ENCODE measurements at regions not wholly inside any gene's neighbourhood (a gene's known extent, or its start where the extent isn't known, plus 50 kb on each side); places are given as distances from the start of the nearest gene placed in this dataset.
"Not testable (repeated sequence)": the region's sequence is repeated elsewhere in the genome, so short reads cannot be mapped to it uniquely, and the experiment has no call there.

GRCh38 chr5:92041911-92042660, 659.0 kb upstream of the ARRDC3 start:
- H3K27ac ChIP-seq (ENCODE audit: low read depth, low read length), result no peak overlapping the region
- no peaks in the 10 kb centered on the region for H3K36me3 ChIP-seq (ENCODE audit: insufficient read depth, low read length)
- H3K4me3 ChIP-seq (ENCODE audit: low read depth, low read length), result no peak overlapping the region
- H3K4me1 ChIP-seq (ENCODE audit: control insufficient read depth, insufficient read depth, low read length, unreplicated experiment), result no peaks in the 10 kb centered on the region
- H3K79me2 ChIP-seq (ENCODE audit: control insufficient read depth, insufficient read depth, low read length, unreplicated experiment), result no peaks in the 10 kb centered on the region
- H2AFZ ChIP-seq (ENCODE audit: low read length, unreplicated experiment), result no peak overlapping the region
- H3K27me3 ChIP-seq (ENCODE audit: insufficient read depth, low read length), result no peaks in the 10 kb centered on the region; the same call in 1 of the 2 replicates

- no peaks in the 10 kb centered on the region for H3K36me3 ChIP-seq (ENCODE audit: insufficient read depth, low read length)
- H3K79me2 ChIP-seq (ENCODE audit: control insufficient read depth, insufficient read depth, low read length, unreplicated experiment), result no peaks in the 10 kb centered on the region
These were observed 658.1 kb upstream of the ARRDC3 start for GRCh38 chr5:92041206-92041605.

GRCh38 chr5:92029792-92030191, 646.7 kb upstream of the ARRDC3 start:
- H2AFZ ChIP-seq (ENCODE audit: low read length, unreplicated experiment); H3K27me3 ChIP-seq (ENCODE audit: insufficient read depth, low read length); H3K4me1 ChIP-seq (ENCODE audit: control insufficient read depth, insufficient read depth, low read length, unreplicated experiment); H3K4me3 ChIP-seq (ENCODE audit: low read depth, low read length); H3K79me2 ChIP-seq (ENCODE audit: control insufficient read depth, insufficient read depth, low read length, unreplicated experiment); H3K27ac ChIP-seq (ENCODE audit: low read depth, low read length); H3K36me3 ChIP-seq (ENCODE audit: insufficient read depth, low read length): not testable (repeated sequence)

More at GRCh38 chr5:92041206-92041605, 658.1 kb upstream of the ARRDC3 start:
- no peak overlapping the region for H2AFZ ChIP-seq (ENCODE audit: low read length, unreplicated experiment)
- H3K27ac ChIP-seq (ENCODE audit: low read depth, low read length), result no peak overlapping the region
- no peak overlapping the region for H3K4me3 ChIP-seq (ENCODE audit: low read depth, low read length)
- no peaks in the 10 kb centered on the region; the same call in 1 of the 2 replicates for H3K27me3 ChIP-seq (ENCODE audit: insufficient read depth, low read length)
- H3K4me1 ChIP-seq (ENCODE audit: control insufficient read depth, insufficient read depth, low read length, unreplicated experiment), result no peaks in the 10 kb centered on the region

GRCh38 chr5:92023555-92023954, 640.4 kb upstream of the ARRDC3 start:
- Histone ChIP-seq H3K79me2 (ENCODE audit: control insufficient read depth, insufficient read depth, low read length, unreplicated experiment) (no peaks in the 10 kb centered on the region), H3K4me3 (ENCODE audit: low read depth, low read length) (no peak overlapping the region), H3K27ac (ENCODE audit: low read depth, low read length) (no peak overlapping the region), H3K27me3 (ENCODE audit: insufficient read depth, low read length) (no peaks in the 10 kb centered on the region), H2AFZ (ENCODE audit: low read length, unreplicated experiment) (no peak overlapping the region), H3K36me3 (ENCODE audit: insufficient read depth, low read length) (no peaks in the 10 kb centered on the region), H3K4me1 (ENCODE audit: control insufficient read depth, insufficient read depth, low read length, unreplicated experiment) (peaks cover 13% of the 10 kb centered on the region)

- H3K27ac ChIP-seq (ENCODE audit: low read depth, low read length), result no peak overlapping the region
- H3K4me3 ChIP-seq (ENCODE audit: low read depth, low read length), result no peak overlapping the region
- no peaks in the 10 kb centered on the region for H3K27me3 ChIP-seq (ENCODE audit: insufficient read depth, low read length)
- H2AFZ ChIP-seq (ENCODE audit: low read length, unreplicated experiment), result no peak overlapping the region
- peaks cover 17% of the 10 kb centered on the region for H3K4me1 ChIP-seq (ENCODE audit: control insufficient read depth, insufficient read depth, low read length, unreplicated experiment)
- no peaks in the 10 kb centered on the region for H3K79me2 ChIP-seq (ENCODE audit: control insufficient read depth, insufficient read depth, low read length, unreplicated experiment)
- no peaks in the 10 kb centered on the region for H3K36me3 ChIP-seq (ENCODE audit: insufficient read depth, low read length)
These were observed 640.0 kb upstream of the ARRDC3 start for GRCh38 chr5:92023141-92023471.

- no peak overlapping the region for H2AFZ ChIP-seq (ENCODE audit: low read length, unreplicated experiment)
- no peak overlapping the region for H3K27ac ChIP-seq (ENCODE audit: low read depth, low read length)
- H3K79me2 ChIP-seq (ENCODE audit: control insufficient read depth, insufficient read depth, low read length, unreplicated experiment), result no peaks in the 10 kb centered on the region
- H3K4me1 ChIP-seq (ENCODE audit: control insufficient read depth, insufficient read depth, low read length, unreplicated experiment), result peaks cover 23% of the 10 kb centered on the region
- no peak overlapping the region for H3K4me3 ChIP-seq (ENCODE audit: low read depth, low read length)
- no peaks in the 10 kb centered on the region for H3K27me3 ChIP-seq (ENCODE audit: insufficient read depth, low read length)
- H3K36me3 ChIP-seq (ENCODE audit: insufficient read depth, low read length), result no peaks in the 10 kb centered on the region
These were observed 639.5 kb upstream of the ARRDC3 start for GRCh38 chr5:92022415-92023140.

- Histone ChIP-seq H3K4me3 (ENCODE audit: low read depth, low read length) (peak overlapping the region; percentile 31; the same call in 1 of the 2 replicates), H2AFZ (ENCODE audit: low read length, unreplicated experiment) (peak overlapping the region; percentile 18), H3K79me2 (ENCODE audit: control insufficient read depth, insufficient read depth, low read length, unreplicated experiment) (no peaks in the 10 kb centered on the region), H3K4me1 (ENCODE audit: control insufficient read depth, insufficient read depth, low read length, unreplicated experiment) (peaks cover 24% of the 10 kb centered on the region), H3K36me3 (ENCODE audit: insufficient read depth, low read length) (no peaks in the 10 kb centered on the region), H3K27me3 (ENCODE audit: insufficient read depth, low read length) (no peaks in the 10 kb centered on the region), H3K27ac (ENCODE audit: low read depth, low read length) (no peak overlapping the region)
These were observed 636.4 kb upstream of the ARRDC3 start for GRCh38 chr5:92019376-92019990.

- H3K4me1 ChIP-seq (ENCODE audit: control insufficient read depth, insufficient read depth, low read length, unreplicated experiment), result peaks cover 24% of the 10 kb centered on the region
- no peaks in the 10 kb centered on the region for H3K79me2 ChIP-seq (ENCODE audit: control insufficient read depth, insufficient read depth, low read length, unreplicated experiment)
- 0 out of 2 replicates have a peak overlapping the region, but pooled peaks have one; percentile 10 for H3K27ac ChIP-seq (ENCODE audit: low read depth, low read length)
- peak overlapping the region; percentile 2 for H2AFZ ChIP-seq (ENCODE audit: low read length, unreplicated experiment)
- no peak overlapping the region for H3K4me3 ChIP-seq (ENCODE audit: low read depth, low read length)
- H3K36me3 ChIP-seq (ENCODE audit: insufficient read depth, low read length), result no peaks in the 10 kb centered on the region
- H3K27me3 ChIP-seq (ENCODE audit: insufficient read depth, low read length), result no peaks in the 10 kb centered on the region
These were observed 634.7 kb upstream of the ARRDC3 start for GRCh38 chr5:92017776-92018175.

- H3K4me3 ChIP-seq (ENCODE audit: low read depth, low read length); H3K4me1 ChIP-seq (ENCODE audit: control insufficient read depth, insufficient read depth, low read length, unreplicated experiment); H2AFZ ChIP-seq (ENCODE audit: low read length, unreplicated experiment); H3K79me2 ChIP-seq (ENCODE audit: control insufficient read depth, insufficient read depth, low read length, unreplicated experiment); H3K27ac ChIP-seq (ENCODE audit: low read depth, low read length); H3K27me3 ChIP-seq (ENCODE audit: insufficient read depth, low read length); H3K36me3 ChIP-seq (ENCODE audit: insufficient read depth, low read length): not testable (repeated sequence)
These were observed 628.7 kb upstream of the ARRDC3 start for GRCh38 chr5:92011845-92012244.

GRCh38 chr5:92003806-92004205, 620.7 kb upstream of the ARRDC3 start:
- no peaks in the 10 kb centered on the region for H3K27me3 ChIP-seq (ENCODE audit: insufficient read depth, low read length)
- H3K79me2 ChIP-seq (ENCODE audit: control insufficient read depth, insufficient read depth, low read length, unreplicated experiment), result no peaks in the 10 kb centered on the region
- no peak overlapping the region for H3K27ac ChIP-seq (ENCODE audit: low read depth, low read length)
- H3K4me3 ChIP-seq (ENCODE audit: low read depth, low read length), result no peak overlapping the region
- no peaks in the 10 kb centered on the region for H3K4me1 ChIP-seq (ENCODE audit: control insufficient read depth, insufficient read depth, low read length, unreplicated experiment)
- no peak overlapping the region for H2AFZ ChIP-seq (ENCODE audit: low read length, unreplicated experiment)
- no peaks in the 10 kb centered on the region for H3K36me3 ChIP-seq (ENCODE audit: insufficient read depth, low read length)
